Gastroesophageal sphincter (tissue), 3 donors: ENCODE measurements at regions not wholly inside any gene's neighbourhood (a gene's known extent, or its start where the extent isn't known, plus 50 kb on each side); places are given as distances from the start of the nearest gene placed in this dataset.

Experiments used
- CTCF ChIP-seq, 4 experiments: fragments of 200-600 bp in 2 of 4; fragments of 450-650 bp in 2 of 4; sonication (generic) in 1 of 4; IDR thresholded peaks; one replicate each; pipeline ENCODE4 v1.5.1; 2017 to 2019; ENCODE audit warnings: antibody characterized with exemption in 4 of 4, mild to moderate bottlenecking in 2 of 4, moderate library complexity in 2 of 4
- EP300 ChIP-seq: sonication (generic); formaldehyde crosslinking; IDR thresholded peaks from one replicate; pipeline ENCODE4 v1.6.1; 2017; ENCODE audit warnings: antibody characterized with exemption, mild to moderate bottlenecking
- POLR2A ChIP-seq, 2 donors: fragments of 450-650 bp; IDR thresholded peaks; one replicate each; pipeline ENCODE4 v1.6.1; 2017; ENCODE audit warnings: antibody characterized with exemption in 2 of 2, mild to moderate bottlenecking in 2 of 2, moderate library complexity in 1 of 2
- POLR2AphosphoS5 ChIP-seq: sonication (generic); formaldehyde crosslinking; IDR thresholded peaks from one replicate; pipeline ENCODE4 v1.6.1; 2017; ENCODE audit warnings: antibody characterized with exemption

DNA sequence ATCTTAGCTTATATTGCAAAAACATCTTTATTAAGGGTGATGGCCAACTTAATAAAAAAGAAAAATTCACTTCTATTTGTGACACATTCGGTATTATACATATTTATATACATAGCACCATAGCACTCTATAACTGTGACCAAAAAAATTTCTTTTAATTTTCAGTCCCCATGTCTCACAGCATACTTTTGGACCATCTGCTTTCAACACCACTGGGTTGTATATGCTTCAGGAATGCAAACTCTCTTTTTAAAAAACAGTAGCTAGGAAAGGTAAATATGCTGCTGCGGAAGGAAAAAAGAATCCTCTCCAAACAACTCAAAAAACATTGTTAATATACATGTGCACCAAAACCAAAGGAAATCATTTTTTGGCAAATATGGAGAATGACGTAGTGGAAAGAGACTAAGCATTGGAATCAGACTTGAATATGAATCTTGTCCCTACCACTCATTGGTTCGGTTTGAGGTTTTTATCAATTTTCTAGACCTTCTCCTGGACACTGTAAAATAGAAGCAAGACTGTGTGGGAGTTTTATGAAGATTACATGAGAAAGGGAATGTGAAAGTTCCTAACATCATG, 227.9 kb downstream of the BLID start:
- TF ChIP-seq EP300 (no peak), CTCF (IDR thresholded peaks at IDR 0.05) (no peak), POLR2AphosphoS5 (no peak), POLR2A (IDR thresholded peaks at IDR 0.05) (no peak)
